HepG2 (cell line): ENCODE measurements at regions not wholly inside any gene's neighbourhood (a gene's known extent, or its start where the extent isn't known, plus 50 kb on each side); places are given as distances from the start of the nearest gene placed in this dataset.

ENCODE experiments used
- ATAC-seq: fragments of 200-7000 bp; cut with Tn5 transposase; 3 replicates; pipeline ENCODE4 v1.9.1; 2020; ENCODE audit warnings: mild to moderate bottlenecking, moderate library complexity
- BruUV-seq: library from RNA; stranded (reverse); fragments of 400-500 nt; replicated peaks from 2 replicates; lab custom pipeline; 2021; lab: Mats Ljungman, UMichigan
- CTCF ChIA-PET: fragments of 300-600 bp; formaldehyde crosslinking; extraction: SDS; loops from one replicate; lab custom pipeline; 2021; ENCODE audit warnings: low total read pairs, inconsistent platforms, low intra/inter-chr PET ratio; lab: Yijun Ruan, JAX
- POLR2A ChIA-PET: fragments of 350-600 bp; sonication (Branson Sonifier 250); formaldehyde crosslinking; loops from one replicate; lab custom pipeline; 2020; ENCODE audit warnings: antibody characterized with exemption, inconsistent platforms; lab: Yijun Ruan, JAX
- DNase-seq: peaks from one replicate; pipeline ENCODE4 v3.0.0-alpha.2; 2015; ENCODE audit warnings: low spot score
- FAIRE-seq: peaks from 3 replicates; lab custom pipeline; 2011; peaks lifted over from hg19 to GRCh38; lab: Jason Lieb, UNC
- H2AFZ ChIP-seq: one replicate; pipeline ENCODE4 v1.6.1; 2011; ENCODE audit warnings: low read length, inconsistent platforms
- H3K27ac ChIP-seq: fragments of 300-600 bp; 3 replicates; pipeline ENCODE4 v1.8.0; 2011; ENCODE audit warnings: mixed run types, mild to moderate bottlenecking, mixed read lengths, low read length, inconsistent platforms; ENCODE audit not compliant: insufficient read depth; ENCODE audit errors: extremely low read length
- H3K27me3 ChIP-seq, 2 experiments: fragments of 200-600 bp in 1 of 2; 2 replicates in 1 of 2; 3 replicates in 1 of 2; pipeline versions ENCODE4 v1.6.0 to v1.8.0; 2011; ENCODE audit warnings: low read length in 2 of 2, mild to moderate bottlenecking in 2 of 2, moderate library complexity in 2 of 2, inconsistent platforms in 1 of 2; ENCODE audit not compliant: insufficient read depth in 2 of 2, control insufficient read depth in 1 of 2
- H3K36me3 ChIP-seq, 2 experiments: fragments of 200-600 bp in 1 of 2; replicated peaks in 1 of 2; 2 replicates in 1 of 2; 3 replicates in 1 of 2; pipeline versions ENCODE4 v1.5.1 to v1.8.0; 2011; ENCODE audit warnings: low read length in 2 of 2, inconsistent platforms in 1 of 2; ENCODE audit not compliant: insufficient read depth in 2 of 2, control insufficient read depth in 1 of 2
- H3K4me1 ChIP-seq: 2 replicates; pipeline ENCODE4 v1.5.1; 2012; ENCODE audit warnings: low read length, inconsistent platforms; ENCODE audit not compliant: insufficient read depth
- H3K4me2 ChIP-seq: 2 replicates; pipeline ENCODE4 v1.6.0; 2011; ENCODE audit warnings: low read depth, low read length, inconsistent platforms
- H3K4me3 ChIP-seq, 3 experiments: fragments of 200-600 bp in 1 of 3; sonication (generic), shearing (Covaris generic) in 1 of 3; replicated peaks in 1 of 3; 2 replicates each; pipeline ENCODE4 v1.5.1; 2011 to 2016; ENCODE audit warnings: low read length in 3 of 3, inconsistent platforms in 2 of 3, low read depth in 2 of 3, mild to moderate bottlenecking in 2 of 3, control low read depth in 1 of 3, mixed read lengths in 1 of 3; ENCODE audit not compliant: insufficient read depth in 1 of 3
- H3K79me2 ChIP-seq: one replicate; pipeline ENCODE4 v1.6.1; 2011; ENCODE audit warnings: low read length, inconsistent platforms; ENCODE audit not compliant: insufficient read depth
- H3K9ac ChIP-seq: 2 replicates; pipeline ENCODE4 v1.6.0; 2011; ENCODE audit warnings: mild to moderate bottlenecking, low read depth, low read length, inconsistent platforms; ENCODE audit not compliant: insufficient read depth
- H3K9me3 ChIP-seq: 2 replicates; pipeline ENCODE4 v1.5.1; 2012; ENCODE audit warnings: mild to moderate bottlenecking, low read length
- H4K20me1 ChIP-seq: 2 replicates; pipeline ENCODE4 v1.6.0; 2011; ENCODE audit warnings: inconsistent platforms, mild to moderate bottlenecking, low read length, moderate library complexity; ENCODE audit not compliant: insufficient read depth
- AGO2 ChIP-seq: fragments of 200-400 bp; formaldehyde crosslinking; optimal IDR thresholded peaks from 2 replicates; pipeline ENCODE3; 2017; ENCODE audit warnings: mild to moderate bottlenecking, low read depth, low read length, moderate library complexity
- HNRNPL ChIP-seq: fragments of 200-400 bp; formaldehyde crosslinking; IDR thresholded peaks from 2 replicates; pipeline ENCODE4 v1.6.1; 2017; ENCODE audit warnings: mild to moderate bottlenecking, low read depth, low read length
- HOXA5 ChIP-seq: sonication (generic); formaldehyde crosslinking; IDR thresholded peaks from 2 replicates; pipeline ENCODE4 v1.4.0; 2020; ENCODE audit warnings: missing genetic modification reagents
- ISX ChIP-seq: sonication (generic); formaldehyde crosslinking; conservative IDR thresholded peaks from 2 replicates; pipeline ENCODE4 v1.5.0; 2020; ENCODE audit warnings: missing genetic modification reagents
- NFATC3 ChIP-seq: sonication (generic); formaldehyde crosslinking; IDR thresholded peaks from 2 replicates; pipeline ENCODE4 v1.5.1; 2020; ENCODE audit warnings: mild to moderate bottlenecking, missing genetic modification reagents
- RARA ChIP-seq: IDR thresholded peaks from 2 replicates; pipeline ENCODE4 v1.6.1; 2016; ENCODE audit warnings: missing genetic modification reagents, missing compliant biosample characterization
- SIN3A ChIP-seq: IDR thresholded peaks from 2 replicates; pipeline ENCODE4 v1.6.1; 2011; ENCODE audit warnings: low read depth, mild to moderate bottlenecking, control low read depth, low read length, borderline replicate concordance
- ZFP82 ChIP-seq: sonication (generic); formaldehyde crosslinking; IDR thresholded peaks from 2 replicates; pipeline ENCODE4 v1.5.1; 2020; ENCODE audit warnings: mild to moderate bottlenecking, missing genetic modification reagents, borderline replicate concordance
- ZNF337 ChIP-seq: sonication (generic); formaldehyde crosslinking; IDR thresholded peaks from 2 replicates; pipeline ENCODE4 v1.5.1; 2020; ENCODE audit warnings: missing genetic modification reagents, low read depth, mild to moderate bottlenecking, borderline replicate concordance
- ZNF354B ChIP-seq: sonication (generic); formaldehyde crosslinking; IDR thresholded peaks from 2 replicates; pipeline ENCODE4 v1.8.0; 2022; ENCODE audit warnings: mild to moderate bottlenecking, missing genetic modification reagents
- ZNF547 ChIP-seq: sonication (generic); formaldehyde crosslinking; IDR thresholded peaks from 2 replicates; pipeline ENCODE4 v1.5.1; 2020; ENCODE audit warnings: mild to moderate bottlenecking, missing genetic modification reagents
- ZNF607 ChIP-seq: sonication (generic); formaldehyde crosslinking; IDR thresholded peaks from 2 replicates; pipeline ENCODE4 v1.5.1; 2020; ENCODE audit warnings: missing genetic modification reagents, mild to moderate bottlenecking, borderline replicate concordance
- ZNF615 ChIP-seq: sonication (generic); formaldehyde crosslinking; IDR thresholded peaks from 2 replicates; pipeline ENCODE4 v1.5.0; 2020; ENCODE audit warnings: mild to moderate bottlenecking, missing genetic modification reagents, borderline replicate concordance
- WGBS: methylation state at CpG from one replicate; pipeline ENCODE4 v1.1.6; 2017; ENCODE audit warnings: low lambda C conversion rate; 5-methylcytosine and 5-hydroxymethylcytosine counted together
- in situ Hi-C: cut with HindIII; loops from 2 replicates; pipeline ENCODE4 v1.10.0; 2017; ENCODE audit warnings: low pct_unique_long_range_greater_than_20kb; ENCODE audit not compliant: extremely low pct_ligation_motif_present
- intact Hi-C: fragments of 100-400 bp; cut with micrococcal nuclease; formaldehyde crosslinking; loops from one replicate; pipeline ENCODE4 v1.10.0; 2022; ENCODE audit not compliant: unreplicated experiment
- TF ChIP-seq, protein P1 (sequence below): sonication (generic); formaldehyde crosslinking; IDR thresholded peaks from 2 replicates; pipeline ENCODE4 v1.4.0; 2020; ENCODE audit warnings: mild to moderate bottlenecking, missing genetic modification reagents

DNA sequence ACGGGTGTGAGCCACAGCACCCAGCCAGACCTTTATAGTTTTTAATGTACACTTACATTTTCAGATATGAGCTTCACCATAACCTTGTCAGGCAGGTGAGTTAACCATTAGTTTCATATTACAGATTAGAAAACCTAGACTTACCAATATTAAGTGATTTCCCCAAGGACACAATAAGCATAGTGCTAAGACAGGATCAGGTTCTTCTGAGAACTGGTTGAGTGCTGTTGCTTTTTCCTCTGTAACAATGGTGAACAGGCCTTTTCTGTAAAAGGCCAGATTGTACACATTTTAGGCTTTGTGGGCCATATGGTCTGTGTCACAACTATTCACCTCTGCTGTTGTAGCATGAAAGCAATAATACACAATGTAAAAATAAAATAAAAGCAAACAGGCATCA is 332.0 kb downstream of the PIK3C3 start (continued):
- no peak for TF ChIP-seq SIN3A
- no peak for TF ChIP-seq HOXA5
- TF ChIP-seq RARA (CRISPR knock-in tag) = no peak
- TF ChIP-seq ZNF337 (CRISPR knock-in tag) = no peak
- TF ChIP-seq HNRNPL = no peak
- TF ChIP-seq ISX (CRISPR knock-in tag) = no peak
- TF ChIP-seq, protein P1, sequence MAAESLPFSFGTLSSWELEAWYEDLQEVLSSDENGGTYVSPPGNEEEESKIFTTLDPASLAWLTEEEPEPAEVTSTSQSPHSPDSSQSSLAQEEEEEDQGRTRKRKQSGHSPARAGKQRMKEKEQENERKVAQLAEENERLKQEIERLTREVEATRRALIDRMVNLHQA (CRISPR knock-in tag) = no peak

DNA sequence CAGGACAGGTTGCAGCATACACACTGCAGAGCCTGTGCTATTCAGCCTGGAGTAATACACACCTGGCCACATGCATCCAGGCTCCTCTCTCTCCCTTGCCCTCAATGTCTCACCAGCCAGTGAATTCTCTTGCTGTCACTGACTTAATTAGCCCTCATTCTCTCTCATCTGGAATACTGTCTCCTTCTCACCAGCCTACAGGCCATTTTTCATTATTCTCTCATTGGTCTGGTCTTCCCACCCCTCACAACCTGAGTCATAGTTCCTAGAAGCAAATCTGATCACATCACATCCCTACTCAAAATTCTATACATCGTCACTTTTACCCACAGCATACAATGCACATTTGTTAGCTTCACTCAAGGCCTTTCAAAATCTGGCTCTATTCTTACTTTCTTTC is 333.1 kb downstream of the PIK3C3 start:
- ChIA-PET POLR2A (no interaction called here), CTCF (no interaction called here)
- Histone ChIP-seq H3K36me3 (no peaks in the 10 kb centered on the region), H4K20me1 (no peaks in the 10 kb centered on the region), H3K4me3 (no peak overlapping the region), H3K4me1 (no peaks in the 10 kb centered on the region), H3K4me2 (no peak overlapping the region), H3K79me2 (no peaks in the 10 kb centered on the region), H3K9ac (no peak overlapping the region), H2AFZ (no peak overlapping the region), H3K27ac (no peak overlapping the region), H3K9me3 (no peaks in the 10 kb centered on the region), H3K27me3 (no peaks in the 10 kb centered on the region)
- WGBS = 51% methylated on average over 1 of the region's 1 CpG
- no TSS peak for BruUV-seq
- no peak for TF ChIP-seq ZFP82 (CRISPR knock-in tag)
- no peak for TF ChIP-seq ZNF547
- TF ChIP-seq ZNF607 = no peak
- no peak for TF ChIP-seq ZNF354B
- no peak for TF ChIP-seq ZNF615
- TF ChIP-seq AGO2 = no peak
- no peak for TF ChIP-seq NFATC3 (CRISPR knock-in tag)
- ATAC-seq (no peak), FAIRE-seq (no peak), DNase-seq (no peak)
- in situ Hi-C loops = loop anchor here (25.0 kb wide), 2 partner anchors 974 to 1299 kb away; no protein-coding TSS in a partner anchor
- intact Hi-C loops = no loop called here
